ENCODE measurements at regions not wholly inside any gene's neighbourhood (a gene's known extent, or its start where the extent isn't known, plus 50 kb on each side); places are given as distances from the start of the nearest gene placed in this dataset.

DNA sequence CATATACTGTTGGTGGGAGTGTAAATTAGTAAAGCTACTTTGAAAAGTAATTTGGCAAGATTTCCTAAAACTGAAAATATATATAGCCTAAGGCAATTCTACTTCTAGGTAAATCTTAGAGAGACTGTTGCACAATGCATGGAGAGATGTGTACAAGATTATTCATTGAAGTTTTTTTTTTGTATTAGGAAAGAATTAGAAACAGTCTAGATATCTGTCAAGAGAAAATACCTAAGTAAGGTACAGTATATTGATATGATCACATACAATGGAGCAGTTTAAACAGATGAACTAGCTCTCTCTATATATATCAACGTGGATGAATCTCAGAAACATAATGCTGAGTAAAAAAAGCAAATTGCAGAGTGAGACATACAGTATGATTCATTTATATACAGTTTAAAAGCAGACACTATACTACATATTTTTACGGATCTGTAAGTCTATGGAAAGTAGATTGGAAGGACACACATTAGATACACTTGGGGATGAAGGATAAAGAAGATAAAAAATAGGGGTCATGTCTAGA is 59.3 kb upstream of the ACVR1 start:
- no peak for TF ChIP-seq CTCF (IDR thresholded peaks at IDR 0.05; ENCODE audit: control extremely low read depth in 1 of 3, insufficient read depth in 1 of 3, low read depth in 1 of 3, low read length in 3 of 3)
- TF ChIP-seq HDAC2 (IDR thresholded peaks at IDR 0.05; ENCODE audit: borderline replicate concordance in 1 of 2, low read depth in 2 of 2, low read length in 2 of 2), result no peak

Measured in H1 (cell line).